T47D (cell line): ENCODE measurements at regions not wholly inside any gene's neighbourhood (a gene's known extent, or its start where the extent isn't known, plus 50 kb on each side); places are given as distances from the start of the nearest gene placed in this dataset.

Experiments
- DNase-seq, 2 experiments: peaks; one replicate each; pipeline versions ENCODE4 v3.0.0 to v3.0.0-alpha.2; 2011 to 2012; ENCODE audit warnings: low read depth in 1 of 2, low spot score in 1 of 2
- JUND ChIP-seq: IDR thresholded peaks from 2 replicates; pipeline ENCODE4 v1.6.1; 2012; ENCODE audit warnings: low read depth
- in situ Hi-C: cut with HindIII; loops from 2 replicates; pipeline ENCODE4 v1.10.0; 2016; ENCODE audit warnings: low sequenced_read_pairs, low pct_unique_long_range_greater_than_20kb

- peak; percentile 23 to 61 for DNase-seq
- no peak for TF ChIP-seq JUND
- in situ Hi-C loops: no loop called here
Observed at GRCh38 chr7:148950806-148951205, 66.7 kb upstream of the EZH2 start.

- no peak for TF ChIP-seq JUND
- in situ Hi-C loops: no loop called here
- DNase-seq: no peak
Observed at GRCh38 chr7:148944935-148945934, 61.1 kb upstream of the EZH2 start.

- TF ChIP-seq JUND: no peak
- in situ Hi-C loops: no loop called here
- DNase-seq: peak in 1 of 2 experiments; percentile 88
Observed at GRCh38 chr7:148941598-148942275, 57.6 kb upstream of the EZH2 start.

- TF ChIP-seq JUND: no peak
- in situ Hi-C loops: no loop called here
- DNase-seq: peak; percentile 52 to 85
Observed at GRCh38 chr7:148940702-148941597, 56.9 kb upstream of the EZH2 start.

- no peak for TF ChIP-seq JUND
- in situ Hi-C loops: no loop called here
- no peak for DNase-seq
Observed at GRCh38 chr7:148939128-148939755, 55.2 kb upstream of the EZH2 start.

GRCh38 chr7:148935451-148935850 is 51.4 kb upstream of the EZH2 start:
- in situ Hi-C loops: no loop called here
- no peak for TF ChIP-seq JUND

More at GRCh38 chr7:148935451-148935850, 51.4 kb upstream of the EZH2 start:
- no peak for DNase-seq
